ENCODE measurements at regions not wholly inside any gene's neighbourhood (a gene's known extent, or its start where the extent isn't known, plus 50 kb on each side); places are given as distances from the start of the nearest gene placed in this dataset.

- Mint-ChIP-seq H3K9me3 (peaks cover 0 to 7% (median 4%) of the 10 kb centered on the region in 6 donors), H3K4me1 (no peaks in the 10 kb centered on the region), H3K36me3 (no peaks in the 10 kb centered on the region), H3K27ac (no peak overlapping the region), H3K27me3 (ENCODE audit: low read depth in 3 of 3) (peaks cover 0 to 3% (median 0%) of the 10 kb centered on the region in 3 donors), H3K4me3 (no peak overlapping the region)
- no peak for DNase-seq
Observed at GRCh38 chr5:126098330-126099017, 324.7 kb upstream of the GRAMD2B start.

- DNase-seq = no peak
- H3K9me3 Mint-ChIP-seq = peaks cover 0 to 7% (median 4%) of the 10 kb centered on the region in 6 donors
- no peaks in the 10 kb centered on the region for H3K4me1 Mint-ChIP-seq
- H3K27me3 Mint-ChIP-seq (ENCODE audit: low read depth in 3 of 3) = peaks cover 0 to 3% (median 0%) of the 10 kb centered on the region in 3 donors
- H3K4me3 Mint-ChIP-seq = no peak overlapping the region
- H3K27ac Mint-ChIP-seq = no peak overlapping the region
- H3K36me3 Mint-ChIP-seq = no peaks in the 10 kb centered on the region
Observed at GRCh38 chr5:126099077-126099476, 324.1 kb upstream of the GRAMD2B start.

GRCh38 chr5:126100767-126101166 lies 322.4 kb upstream of the GRAMD2B start:
- DNase-seq = no peak
- H3K36me3 Mint-ChIP-seq = no peaks in the 10 kb centered on the region
- no peak overlapping the region for H3K27ac Mint-ChIP-seq
- peaks cover 0 to 3% (median 0%) of the 10 kb centered on the region in 3 donors for H3K27me3 Mint-ChIP-seq (ENCODE audit: low read depth in 3 of 3)
- no peaks in the 10 kb centered on the region for H3K4me1 Mint-ChIP-seq
- no peak overlapping the region for H3K4me3 Mint-ChIP-seq
- H3K9me3 Mint-ChIP-seq = peaks cover 0 to 8% (median 4%) of the 10 kb centered on the region in 6 donors

GRCh38 chr5:126101901-126102300 lies 321.3 kb upstream of the GRAMD2B start:
- H3K9me3 Mint-ChIP-seq = peaks cover 0 to 12% (median 2%) of the 10 kb centered on the region in 6 donors
- H3K4me1 Mint-ChIP-seq = no peaks in the 10 kb centered on the region
- H3K36me3 Mint-ChIP-seq = no peaks in the 10 kb centered on the region
- H3K4me3 Mint-ChIP-seq = no peak overlapping the region
- peaks cover 0 to 3% (median 0%) of the 10 kb centered on the region in 3 donors for H3K27me3 Mint-ChIP-seq (ENCODE audit: low read depth in 3 of 3)
- no peak overlapping the region for H3K27ac Mint-ChIP-seq
- DNase-seq = no peak

- H3K9me3 Mint-ChIP-seq = peaks cover 0 to 12% (median 2%) of the 10 kb centered on the region in 6 donors
- no peak for DNase-seq
- no peak overlapping the region for H3K4me3 Mint-ChIP-seq
- no peaks in the 10 kb centered on the region for H3K4me1 Mint-ChIP-seq
- no peak overlapping the region for H3K27ac Mint-ChIP-seq
- H3K27me3 Mint-ChIP-seq (ENCODE audit: low read depth in 3 of 3) = peaks cover 0 to 3% (median 0%) of the 10 kb centered on the region in 3 donors
- H3K36me3 Mint-ChIP-seq = no peaks in the 10 kb centered on the region
Observed at GRCh38 chr5:126103050-126103449, 320.2 kb upstream of the GRAMD2B start.

- no peak for DNase-seq
- no peaks in the 10 kb centered on the region for H3K4me1 Mint-ChIP-seq
- no peak overlapping the region for H3K4me3 Mint-ChIP-seq
- no peak overlapping the region for H3K27ac Mint-ChIP-seq
- H3K9me3 Mint-ChIP-seq = peaks cover 0 to 12% (median 1%) of the 10 kb centered on the region in 6 donors
- no peaks in the 10 kb centered on the region for H3K36me3 Mint-ChIP-seq
- peaks cover 0 to 3% (median 0%) of the 10 kb centered on the region in 3 donors for H3K27me3 Mint-ChIP-seq (ENCODE audit: low read depth in 3 of 3)
Observed at GRCh38 chr5:126103868-126104267, 319.3 kb upstream of the GRAMD2B start.

GRCh38 chr5:126104341-126104740 lies 318.9 kb upstream of the GRAMD2B start:
- Mint-ChIP-seq H3K27me3 (ENCODE audit: low read depth in 3 of 3) (peaks cover 0 to 3% (median 0%) of the 10 kb centered on the region in 3 donors), H3K4me1 (no peaks in the 10 kb centered on the region), H3K36me3 (no peaks in the 10 kb centered on the region), H3K27ac (no peak overlapping the region), H3K9me3 (peaks cover 0 to 12% (median 1%) of the 10 kb centered on the region in 6 donors), H3K4me3 (no peak overlapping the region)
- no peak for DNase-seq

GRCh38 chr5:126104951-126105350 lies 318.3 kb upstream of the GRAMD2B start:
- H3K27me3 Mint-ChIP-seq (ENCODE audit: low read depth in 3 of 3) = peaks cover 0 to 3% (median 0%) of the 10 kb centered on the region in 3 donors
- H3K4me3 Mint-ChIP-seq = no peak overlapping the region
- H3K9me3 Mint-ChIP-seq = peaks cover 0 to 12% (median 1%) of the 10 kb centered on the region in 6 donors
- H3K27ac Mint-ChIP-seq = no peak overlapping the region
- H3K36me3 Mint-ChIP-seq = no peaks in the 10 kb centered on the region
- H3K4me1 Mint-ChIP-seq = no peaks in the 10 kb centered on the region
- no peak for DNase-seq

GRCh38 chr5:126106029-126106428 lies 317.2 kb upstream of the GRAMD2B start:
- Mint-ChIP-seq H3K36me3 (no peaks in the 10 kb centered on the region), H3K4me3 (no peak overlapping the region), H3K9me3 (peaks cover 0 to 9% (median 1%) of the 10 kb centered on the region in 6 donors), H3K27me3 (ENCODE audit: low read depth in 3 of 3) (peaks cover 0 to 2% (median 0%) of the 10 kb centered on the region in 3 donors), H3K4me1 (no peaks in the 10 kb centered on the region), H3K27ac (no peak overlapping the region)
- DNase-seq = no peak

GRCh38 chr5:126107381-126107780 lies 315.8 kb upstream of the GRAMD2B start:
- Mint-ChIP-seq H3K27me3 (ENCODE audit: low read depth in 3 of 3) (no peaks in the 10 kb centered on the region), H3K27ac (no peak overlapping the region), H3K4me3 (no peak overlapping the region), H3K36me3 (peaks cover 0 to 3% (median 0%) of the 10 kb centered on the region in 3 donors), H3K9me3 (peaks cover 0 to 12% (median 2%) of the 10 kb centered on the region in 6 donors), H3K4me1 (no peaks in the 10 kb centered on the region)
- DNase-seq = no peak

GRCh38 chr5:126108470-126108869 lies 314.7 kb upstream of the GRAMD2B start:
- Mint-ChIP-seq H3K27ac (no peak overlapping the region), H3K36me3 (peaks cover 0 to 3% (median 0%) of the 10 kb centered on the region in 3 donors), H3K4me1 (no peaks in the 10 kb centered on the region), H3K4me3 (no peak overlapping the region), H3K9me3 (peaks cover 0 to 12% (median 3%) of the 10 kb centered on the region in 6 donors), H3K27me3 (ENCODE audit: low read depth in 3 of 3) (no peaks in the 10 kb centered on the region)
- no peak for DNase-seq

- H3K4me3 Mint-ChIP-seq = no peak overlapping the region
- no peak overlapping the region for H3K27ac Mint-ChIP-seq
- H3K9me3 Mint-ChIP-seq = peaks cover 0 to 15% (median 8%) of the 10 kb centered on the region in 6 donors
- H3K4me1 Mint-ChIP-seq = no peaks in the 10 kb centered on the region
- peaks cover 0 to 1% (median 0%) of the 10 kb centered on the region in 3 donors for H3K27me3 Mint-ChIP-seq (ENCODE audit: low read depth in 3 of 3)
- no peak for DNase-seq
- peaks cover 0 to 3% (median 0%) of the 10 kb centered on the region in 3 donors for H3K36me3 Mint-ChIP-seq
Observed at GRCh38 chr5:126115059-126115629, 308.1 kb upstream of the GRAMD2B start.

- no peak for DNase-seq
- no peaks in the 10 kb centered on the region for H3K4me1 Mint-ChIP-seq
- peaks cover 0 to 1% (median 0%) of the 10 kb centered on the region in 3 donors for H3K27me3 Mint-ChIP-seq (ENCODE audit: low read depth in 3 of 3)
- no peak overlapping the region for H3K27ac Mint-ChIP-seq
- peaks cover 3 to 20% (median 8%) of the 10 kb centered on the region in 6 donors for H3K9me3 Mint-ChIP-seq
- no peak overlapping the region for H3K4me3 Mint-ChIP-seq
- H3K36me3 Mint-ChIP-seq = peaks cover 0 to 3% (median 0%) of the 10 kb centered on the region in 3 donors
Observed at GRCh38 chr5:126117044-126117443, 306.2 kb upstream of the GRAMD2B start.

GRCh38 chr5:126119887-126120442 lies 303.2 kb upstream of the GRAMD2B start:
- H3K4me1 Mint-ChIP-seq = no peaks in the 10 kb centered on the region
- no peaks in the 10 kb centered on the region for H3K36me3 Mint-ChIP-seq
- peaks cover 0 to 22% (median 3%) of the 10 kb centered on the region in 6 donors for H3K9me3 Mint-ChIP-seq
- DNase-seq = no peak
- H3K27me3 Mint-ChIP-seq (ENCODE audit: low read depth in 3 of 3) = peaks cover 0 to 1% (median 0%) of the 10 kb centered on the region in 3 donors
- no peak overlapping the region for H3K4me3 Mint-ChIP-seq
- H3K27ac Mint-ChIP-seq = no peak overlapping the region
